GM12865 (cell line): ENCODE measurements at regions not wholly inside any gene's neighbourhood (a gene's known extent, or its start where the extent isn't known, plus 50 kb on each side); places are given as distances from the start of the nearest gene placed in this dataset.

Experiments used
- DNase-seq: peaks from one replicate; pipeline ENCODE4 v3.0.0; 2010; ENCODE audit warnings: low read depth
- H3K4me3 ChIP-seq: 2 replicates; pipeline ENCODE4 v1.5.1; 2011; ENCODE audit warnings: mild to moderate bottlenecking, low read depth, low read length, control low read depth
- TF ChIP-seq, protein P1 (sequence below): IDR thresholded peaks from 2 replicates; pipeline ENCODE4 v1.5.1; 2011; ENCODE audit warnings: low read length, control low read depth, low read depth, inconsistent platforms; ENCODE audit not compliant: insufficient read depth; ENCODE audit errors: missing control alignments

GRCh38 chr5:28927559-28928326 lies 1889.4 kb upstream of the CDH9 start:
- TF ChIP-seq, protein P1, sequence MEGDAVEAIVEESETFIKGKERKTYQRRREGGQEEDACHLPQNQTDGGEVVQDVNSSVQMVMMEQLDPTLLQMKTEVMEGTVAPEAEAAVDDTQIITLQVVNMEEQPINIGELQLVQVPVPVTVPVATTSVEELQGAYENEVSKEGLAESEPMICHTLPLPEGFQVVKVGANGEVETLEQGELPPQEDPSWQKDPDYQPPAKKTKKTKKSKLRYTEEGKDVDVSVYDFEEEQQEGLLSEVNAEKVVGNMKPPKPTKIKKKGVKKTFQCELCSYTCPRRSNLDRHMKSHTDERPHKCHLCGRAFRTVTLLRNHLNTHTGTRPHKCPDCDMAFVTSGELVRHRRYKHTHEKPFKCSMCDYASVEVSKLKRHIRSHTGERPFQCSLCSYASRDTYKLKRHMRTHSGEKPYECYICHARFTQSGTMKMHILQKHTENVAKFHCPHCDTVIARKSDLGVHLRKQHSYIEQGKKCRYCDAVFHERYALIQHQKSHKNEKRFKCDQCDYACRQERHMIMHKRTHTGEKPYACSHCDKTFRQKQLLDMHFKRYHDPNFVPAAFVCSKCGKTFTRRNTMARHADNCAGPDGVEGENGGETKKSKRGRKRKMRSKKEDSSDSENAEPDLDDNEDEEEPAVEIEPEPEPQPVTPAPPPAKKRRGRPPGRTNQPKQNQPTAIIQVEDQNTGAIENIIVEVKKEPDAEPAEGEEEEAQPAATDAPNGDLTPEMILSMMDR, result no peak
- H3K4me3 ChIP-seq, result no peak overlapping the region
- DNase-seq, result no peak

DNA sequence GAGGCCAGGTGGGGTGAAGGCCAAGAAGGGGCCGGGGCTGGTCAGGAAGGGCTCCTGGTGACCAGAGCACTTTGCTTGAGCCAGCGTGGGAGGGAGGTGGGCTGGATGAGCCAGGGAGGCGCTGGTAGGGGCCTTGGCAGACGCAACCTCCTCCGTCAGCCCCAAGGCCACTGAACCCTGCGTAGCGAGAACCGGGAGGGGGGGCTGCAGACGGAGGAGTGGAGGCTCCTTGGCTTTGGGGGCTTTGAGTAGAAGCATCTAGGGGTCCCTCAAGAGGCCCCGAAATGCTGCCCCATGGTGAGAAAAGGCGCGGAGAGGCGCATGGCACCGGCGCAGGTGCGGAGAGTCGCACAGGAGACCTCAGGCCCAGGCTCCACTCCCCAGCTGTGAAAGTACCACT lies 1888.0 kb upstream of the CDH9 start:
- no peak for DNase-seq
- no peak overlapping the region for H3K4me3 ChIP-seq
- TF ChIP-seq, protein P1, result no peak

- H3K4me3 ChIP-seq, result no peak overlapping the region
- TF ChIP-seq, protein P1, result no peak
- no peak for DNase-seq
Measured at GRCh38 chr5:28917631-28918030, 1879.2 kb upstream of the CDH9 start.

- no peak overlapping the region for H3K4me3 ChIP-seq
- TF ChIP-seq, protein P1, result no peak
- no peak for DNase-seq
Measured at GRCh38 chr5:28914297-28914696, 1875.9 kb upstream of the CDH9 start.

DNA sequence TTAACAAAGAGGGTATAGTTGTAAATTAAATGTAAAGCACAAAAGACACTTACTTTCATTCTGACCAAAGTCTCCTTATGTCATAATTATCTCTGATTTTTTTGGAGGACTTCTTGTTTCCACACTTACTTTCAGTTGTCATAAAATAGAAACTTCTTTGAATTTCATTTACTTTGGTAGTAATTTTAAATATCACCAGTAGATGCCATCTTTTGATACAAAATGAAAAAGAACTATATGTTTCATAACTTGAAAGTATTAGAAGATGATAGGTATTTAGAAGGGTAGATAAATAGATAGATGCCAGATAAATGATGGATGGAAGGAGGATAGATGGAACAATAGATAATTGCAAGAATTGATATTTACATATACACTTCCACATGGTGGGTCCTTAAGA lies 1865.3 kb upstream of the CDH9 start:
- no peak for DNase-seq
- TF ChIP-seq, protein P1, result no peak
- H3K4me3 ChIP-seq, result no peak overlapping the region

GRCh38 chr5:28896949-28897348 lies 1858.6 kb upstream of the CDH9 start:
- TF ChIP-seq, protein P1, result no peak
- DNase-seq, result no peak

DNA sequence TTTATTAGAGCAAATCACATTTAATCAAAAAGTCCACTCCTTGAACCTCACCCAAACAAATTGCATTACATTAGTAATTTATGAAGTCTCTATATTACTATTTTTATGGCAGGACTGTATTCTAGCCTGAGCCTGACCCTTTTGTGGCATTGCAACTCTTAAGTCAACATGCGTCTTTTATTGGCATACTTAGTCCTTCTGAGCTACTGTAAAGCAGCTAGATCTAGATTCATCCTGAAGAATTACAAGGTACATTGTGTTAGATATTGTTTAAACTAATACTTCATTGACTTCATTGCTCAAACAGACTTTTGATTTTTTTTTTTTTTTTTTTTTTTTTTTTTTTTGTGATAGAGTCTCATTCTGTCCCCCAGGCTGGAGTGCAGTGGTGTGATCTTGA lies 1842.5 kb upstream of the CDH9 start:
- DNase-seq, result no peak
- TF ChIP-seq, protein P1, result no peak
- H3K4me3 ChIP-seq, result no peak overlapping the region

More at GRCh38 chr5:28896949-28897348, 1858.6 kb upstream of the CDH9 start:
- H3K4me3 ChIP-seq, result no peak overlapping the region
